ENCODE measurements at regions not wholly inside any gene's neighbourhood (a gene's known extent, or its start where the extent isn't known, plus 50 kb on each side); places are given as distances from the start of the nearest gene placed in this dataset.

DNA sequence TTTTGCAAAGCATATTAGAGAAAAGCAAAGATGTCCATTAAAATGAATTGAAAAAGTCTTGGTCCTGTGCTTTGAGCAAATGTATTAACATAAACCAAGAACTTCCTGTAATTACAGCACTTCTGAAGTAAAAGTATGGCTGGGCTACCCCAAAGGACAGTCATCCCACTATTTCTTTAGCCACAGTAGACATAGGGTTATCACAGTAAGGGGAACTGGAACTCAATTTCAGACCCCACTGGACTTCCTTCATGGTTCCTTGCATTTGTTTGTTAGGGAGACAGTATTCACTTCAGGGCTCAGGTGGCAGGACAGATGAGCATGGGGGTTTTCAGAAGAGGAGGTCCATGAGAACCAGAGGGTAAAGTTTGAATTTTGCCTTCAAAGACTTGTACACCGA lies 203.1 kb upstream of the PDE1C start:
- no peaks in the 10 kb centered on the region for H3K4me1 ChIP-seq (ENCODE audit: insufficient read depth, low read length)
- no peak for DNase-seq
- no peak overlapping the region for H3K9ac ChIP-seq (ENCODE audit: low read depth, low read length)
- H2AFZ ChIP-seq (ENCODE audit: low read depth, low read length): no peak overlapping the region
- no peaks in the 10 kb centered on the region for H3K36me3 ChIP-seq (ENCODE audit: insufficient read depth, low read length)
- no peaks in the 10 kb centered on the region for H3K27me3 ChIP-seq (ENCODE audit: insufficient read depth, low read length, poor library complexity)
- H4K20me1 ChIP-seq (ENCODE audit: insufficient read depth, low read length): no peaks in the 10 kb centered on the region
- no peaks in the 10 kb centered on the region for H3K79me2 ChIP-seq (ENCODE audit: insufficient read depth, low read length)
- H3K4me3 ChIP-seq (ENCODE audit: low read depth in 1 of 2, low read length in 2 of 2): no peak overlapping the region
- no peak for ATAC-seq (ENCODE audit: insufficient read depth, low read depth)
- H3K27ac ChIP-seq (ENCODE audit: low read length): no peak overlapping the region
- no peaks in the 10 kb centered on the region for H3K9me3 ChIP-seq (ENCODE audit: insufficient read depth, low read length, severe bottlenecking)
- TF ChIP-seq CTCF (IDR thresholded peaks at IDR 0.05; ENCODE audit: borderline replicate concordance, extremely low read depth, low read length, poor library complexity, severe bottlenecking) (no peak), EZH2 (IDR thresholded peaks at IDR 0.05; ENCODE audit: borderline replicate concordance, low read depth, low read length, severe bottlenecking) (no peak)
- no peak overlapping the region for H3K4me2 ChIP-seq (ENCODE audit: insufficient read depth, low read length)

DNA sequence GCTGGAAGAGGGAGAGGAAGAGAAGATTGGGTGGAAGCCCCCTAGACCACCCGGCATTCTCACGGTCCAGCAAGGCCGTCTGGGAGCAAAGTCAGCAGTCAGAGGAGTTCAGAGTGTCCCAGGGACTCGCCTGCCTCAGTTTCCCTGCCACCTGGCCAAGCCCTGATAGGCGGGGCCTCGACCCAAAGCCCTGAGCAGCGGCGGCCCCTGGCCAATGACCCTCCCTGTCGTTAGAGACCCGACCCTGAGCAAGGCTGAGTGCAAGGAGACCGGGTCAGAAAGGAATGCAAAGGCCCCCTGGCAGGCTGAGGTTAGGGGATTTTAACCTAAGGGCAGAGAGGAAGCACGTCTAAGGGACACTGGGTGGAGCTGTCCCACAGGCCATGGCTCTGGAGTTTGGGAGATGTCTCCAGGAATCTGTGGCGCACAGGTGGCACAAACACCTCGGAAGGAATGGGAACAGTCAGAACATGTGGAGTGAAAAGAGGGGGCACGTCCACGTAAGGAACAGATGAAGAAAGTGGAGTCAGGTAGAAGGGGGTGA lies 196.8 kb upstream of the PDE1C start:
- no peak overlapping the region for H3K4me2 ChIP-seq (ENCODE audit: insufficient read depth, low read length)
- no peak for DNase-seq
- H3K4me3 ChIP-seq (ENCODE audit: low read depth in 1 of 2, low read length in 2 of 2): no peak overlapping the region

DNA sequence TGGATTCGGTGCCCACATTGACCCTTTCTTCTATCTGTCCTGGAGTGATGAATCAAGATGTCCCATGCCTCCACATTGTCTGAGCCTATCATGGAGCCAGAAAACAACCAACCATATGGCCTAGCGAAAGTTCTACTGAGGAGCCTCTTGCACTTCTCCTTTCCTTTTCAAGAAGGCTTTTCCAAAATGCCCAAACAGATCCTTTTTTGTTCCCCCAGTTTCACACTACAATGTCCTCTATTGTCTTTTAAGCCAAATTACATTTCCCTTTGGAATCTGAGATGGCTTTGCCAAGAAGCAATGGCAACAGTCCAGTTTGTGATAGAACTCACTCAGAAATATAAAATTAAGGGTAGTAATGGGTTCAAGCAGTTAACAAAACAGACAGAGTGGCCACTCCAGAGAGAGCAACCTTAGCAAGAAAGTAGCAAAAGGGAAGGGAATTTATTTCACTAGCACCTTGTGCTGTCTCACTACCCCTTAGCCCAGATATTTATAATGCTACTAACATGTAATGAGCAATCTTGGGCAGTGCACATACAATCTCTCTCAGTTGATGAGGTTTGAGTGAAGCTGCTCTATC lies 194.6 kb upstream of the PDE1C start:
- H4K20me1 ChIP-seq (ENCODE audit: insufficient read depth, low read length): no peaks in the 10 kb centered on the region
- ATAC-seq (ENCODE audit: insufficient read depth, low read depth): no peak
- no peaks in the 10 kb centered on the region for H3K79me2 ChIP-seq (ENCODE audit: insufficient read depth, low read length)
- H3K4me2 ChIP-seq (ENCODE audit: insufficient read depth, low read length): no peak overlapping the region
- no peak overlapping the region for H3K4me3 ChIP-seq (ENCODE audit: low read depth in 1 of 2, low read length in 2 of 2)
- no peak overlapping the region for H3K27ac ChIP-seq (ENCODE audit: low read length)
- no peaks in the 10 kb centered on the region for H3K36me3 ChIP-seq (ENCODE audit: insufficient read depth, low read length)
- no peaks in the 10 kb centered on the region for H3K4me1 ChIP-seq (ENCODE audit: insufficient read depth, low read length)
- H3K27me3 ChIP-seq (ENCODE audit: insufficient read depth, low read length, poor library complexity): no peaks in the 10 kb centered on the region
- no peaks in the 10 kb centered on the region for H3K9me3 ChIP-seq (ENCODE audit: insufficient read depth, low read length, severe bottlenecking)
- no peak for DNase-seq
- no peak for TF ChIP-seq CTCF (IDR thresholded peaks at IDR 0.05; ENCODE audit: borderline replicate concordance, extremely low read depth, low read length, poor library complexity, severe bottlenecking)
- no peak for TF ChIP-seq EZH2 (IDR thresholded peaks at IDR 0.05; ENCODE audit: borderline replicate concordance, low read depth, low read length, severe bottlenecking)
- no peak overlapping the region for H2AFZ ChIP-seq (ENCODE audit: low read depth, low read length)
- no peak overlapping the region for H3K9ac ChIP-seq (ENCODE audit: low read depth, low read length)

More for the DNA sequence above, 196.8 kb upstream of the PDE1C start:
- no peaks in the 10 kb centered on the region for H3K9me3 ChIP-seq (ENCODE audit: insufficient read depth, low read length, severe bottlenecking)
- no peaks in the 10 kb centered on the region for H3K79me2 ChIP-seq (ENCODE audit: insufficient read depth, low read length)
- H3K27me3 ChIP-seq (ENCODE audit: insufficient read depth, low read length, poor library complexity): no peaks in the 10 kb centered on the region
- no peak overlapping the region for H3K27ac ChIP-seq (ENCODE audit: low read length)
- no peaks in the 10 kb centered on the region for H3K36me3 ChIP-seq (ENCODE audit: insufficient read depth, low read length)
- TF ChIP-seq CTCF (IDR thresholded peaks at IDR 0.05; ENCODE audit: borderline replicate concordance, extremely low read depth, low read length, poor library complexity, severe bottlenecking) (no peak), EZH2 (IDR thresholded peaks at IDR 0.05; ENCODE audit: borderline replicate concordance, low read depth, low read length, severe bottlenecking) (no peak)
- no peaks in the 10 kb centered on the region for H4K20me1 ChIP-seq (ENCODE audit: insufficient read depth, low read length)
- H2AFZ ChIP-seq (ENCODE audit: low read depth, low read length): no peak overlapping the region
- no peaks in the 10 kb centered on the region for H3K4me1 ChIP-seq (ENCODE audit: insufficient read depth, low read length)
- no peak overlapping the region for H3K9ac ChIP-seq (ENCODE audit: low read depth, low read length)
- no peak for ATAC-seq (ENCODE audit: insufficient read depth, low read depth)

Data from DND-41 (cell line).